WTC11 (cell line): ENCODE measurements at regions not wholly inside any gene's neighbourhood (a gene's known extent, or its start where the extent isn't known, plus 50 kb on each side); places are given as distances from the start of the nearest gene placed in this dataset.

Source experiments
- ATAC-seq: fragments of 200-7000 bp; cut with Tn5 transposase; 2 replicates; pipeline ENCODE4 v1.10.0; 2021; ENCODE audit warnings: mild to moderate bottlenecking, moderate library complexity
- CTCF ChIA-PET: fragments of 300-600 bp; sonication (Branson Sonifier 250); formaldehyde crosslinking; loops from one replicate; lab custom pipeline; 2021; ENCODE audit warnings: antibody characterized with exemption; lab: Charles Lee
- POLR2A ChIA-PET: fragments of 350-600 bp; sonication (Branson Sonifier 250); formaldehyde crosslinking; loops from one replicate; lab custom pipeline; 2021; ENCODE audit warnings: antibody characterized with exemption; lab: Charles Lee
- DNase-seq: peaks from one replicate; pipeline ENCODE4 v3.0.0; 2021; ENCODE audit warnings: low spot score
- H3K27ac Mint-ChIP-seq: 2 replicates; pipeline ENCODE4 v1.8.0; 2021; ENCODE audit warnings: mixed read lengths
- H3K27me3 Mint-ChIP-seq: 2 replicates; pipeline ENCODE4 v1.8.0; 2021; ENCODE audit warnings: low read depth, mild to moderate bottlenecking, moderate library complexity, mixed read lengths
- H3K36me3 Mint-ChIP-seq: 2 replicates; pipeline ENCODE4 v1.8.0; 2021; ENCODE audit warnings: mixed read lengths
- H3K4me1 Mint-ChIP-seq: 2 replicates; pipeline ENCODE4 v1.8.0; 2022; ENCODE audit warnings: mixed read lengths
- H3K4me3 Mint-ChIP-seq: 2 replicates; pipeline ENCODE4 v1.8.0; 2021; ENCODE audit warnings: mild to moderate bottlenecking, moderate library complexity, mixed read lengths
- H3K9me3 Mint-ChIP-seq: 2 replicates; pipeline ENCODE4 v1.8.0; 2021; ENCODE audit warnings: mixed read lengths
- AR ChIP-seq: fragments of 250-450 bp; sonication (Bioruptor Pico); IDR thresholded peaks from 2 replicates; pipeline ENCODE4 v1.9.0; 2021; ENCODE audit warnings: mild to moderate bottlenecking
- ATF3 ChIP-seq: sonication (generic); formaldehyde crosslinking; conservative IDR thresholded peaks from 2 replicates; pipeline ENCODE4 v1.8.1; 2022; ENCODE audit warnings: mild to moderate bottlenecking, missing genetic modification reagents
- CBFB ChIP-seq: sonication (generic); formaldehyde crosslinking; IDR thresholded peaks from 2 replicates; pipeline ENCODE4 v1.8.1; 2022; ENCODE audit warnings: mild to moderate bottlenecking, low read depth, missing genetic modification reagents
- FOXP4 ChIP-seq: sonication (generic); formaldehyde crosslinking; IDR thresholded peaks from 2 replicates; pipeline ENCODE4 v1.8.0; 2022; ENCODE audit warnings: mild to moderate bottlenecking, missing genetic modification reagents
- HMGXB4 ChIP-seq: sonication (generic); formaldehyde crosslinking; IDR thresholded peaks from 2 replicates; pipeline ENCODE4 v1.8.1; 2023; ENCODE audit warnings: mild to moderate bottlenecking, moderate library complexity, missing genetic modification reagents
- IRF2 ChIP-seq: sonication (generic); formaldehyde crosslinking; IDR thresholded peaks from 2 replicates; pipeline ENCODE4 v1.8.0; 2022; ENCODE audit warnings: low read depth, missing genetic modification reagents, borderline replicate concordance
- JUN ChIP-seq: sonication (generic); formaldehyde crosslinking; IDR thresholded peaks from 2 replicates; pipeline ENCODE4 v1.8.0; 2023; ENCODE audit warnings: mild to moderate bottlenecking, missing genetic modification reagents
- MYBL2 ChIP-seq: sonication (generic); formaldehyde crosslinking; IDR thresholded peaks from 2 replicates; pipeline ENCODE4 v1.8.1; 2023; ENCODE audit warnings: mild to moderate bottlenecking, moderate library complexity, missing genetic modification reagents
- NFE2L1 ChIP-seq: sonication (generic); formaldehyde crosslinking; IDR thresholded peaks from 2 replicates; pipeline ENCODE4 v1.8.1; 2023; ENCODE audit warnings: missing genetic modification reagents
- NFYB ChIP-seq: sonication (generic); formaldehyde crosslinking; conservative IDR thresholded peaks from 2 replicates; pipeline ENCODE4 v1.8.0; 2022; ENCODE audit warnings: low read depth, missing genetic modification reagents
- OVOL2 ChIP-seq: fragments of 250-450 bp; sonication (Bioruptor Pico); IDR thresholded peaks from 2 replicates; pipeline ENCODE4 v1.9.0; 2021; ENCODE audit warnings: mild to moderate bottlenecking, borderline replicate concordance
- TCF7 ChIP-seq: sonication (generic); formaldehyde crosslinking; IDR thresholded peaks from 2 replicates; pipeline ENCODE4 v1.8.0; 2022; ENCODE audit warnings: mild to moderate bottlenecking, low read depth, missing genetic modification reagents, moderate library complexity
- TEAD1 ChIP-seq: sonication (generic); formaldehyde crosslinking; IDR thresholded peaks from 2 replicates; pipeline ENCODE4 v1.8.0; 2022; ENCODE audit warnings: mild to moderate bottlenecking, missing genetic modification reagents
- ZNF219 ChIP-seq: sonication (generic); formaldehyde crosslinking; IDR thresholded peaks from 2 replicates; pipeline ENCODE4 v1.8.0; 2023; ENCODE audit warnings: missing genetic modification reagents, mild to moderate bottlenecking, borderline replicate concordance
- ZNF263 ChIP-seq: sonication (generic); formaldehyde crosslinking; IDR thresholded peaks from 2 replicates; pipeline ENCODE4 v1.8.1; 2022; ENCODE audit warnings: low read depth, mild to moderate bottlenecking, moderate library complexity, missing genetic modification reagents
- ZNF317 ChIP-seq: sonication (generic); formaldehyde crosslinking; IDR thresholded peaks from 2 replicates; pipeline ENCODE4 v1.8.1; 2023; ENCODE audit warnings: low read depth, mild to moderate bottlenecking, moderate library complexity, missing genetic modification reagents, borderline replicate concordance
- ZNF423 ChIP-seq: fragments of 250-450 bp; sonication (Bioruptor Pico); IDR thresholded peaks from 2 replicates; pipeline ENCODE4 v2.1.2; 2022; ENCODE audit warnings: mild to moderate bottlenecking, moderate library complexity
- TF ChIP-seq, protein P1 (sequence below): fragments of 250-450 bp; sonication (Bioruptor Pico); IDR thresholded peaks from 2 replicates; pipeline ENCODE4 v1.9.0; 2021; ENCODE audit warnings: mild to moderate bottlenecking
- TF ChIP-seq, protein P2 (sequence below): sonication (generic); formaldehyde crosslinking; IDR thresholded peaks from 2 replicates; pipeline ENCODE4 v1.8.1; 2023; ENCODE audit warnings: mild to moderate bottlenecking, missing genetic modification reagents, moderate library complexity
- TF ChIP-seq, protein P3 (sequence below): sonication (generic); formaldehyde crosslinking; IDR thresholded peaks from 2 replicates; pipeline ENCODE4 v1.8.0; 2022; ENCODE audit warnings: mild to moderate bottlenecking, missing genetic modification reagents
- TF ChIP-seq, protein P4 (sequence below): fragments of 250-450 bp; sonication (Bioruptor Pico); IDR thresholded peaks from 2 replicates; pipeline ENCODE4 v2.1.2; 2022; ENCODE audit warnings: mild to moderate bottlenecking, moderate library complexity

- ATAC-seq (no peak), DNase-seq (no peak)
- no peak overlapping the region for H3K4me3 Mint-ChIP-seq
- H3K27me3 Mint-ChIP-seq: no peaks in the 10 kb centered on the region
- ChIA-PET CTCF (interaction anchor here (1.3 kb wide), 1 partner anchor 39 kb away, joined by 3 read pairs; no protein-coding TSS in a partner anchor), POLR2A (no interaction called here)
- H3K36me3 Mint-ChIP-seq: no peaks in the 10 kb centered on the region
- peaks cover 5% of the 10 kb centered on the region for H3K9me3 Mint-ChIP-seq
- TF ChIP-seq TCF7 (CRISPR knock-in tag): no peak
- TF ChIP-seq NFE2L1 (CRISPR knock-in tag): no peak
- no peak for TF ChIP-seq TEAD1 (CRISPR knock-in tag)
- TF ChIP-seq ZNF317 (CRISPR knock-in tag): no peak
- TF ChIP-seq NFYB (CRISPR knock-in tag): no peak
- no peak for TF ChIP-seq IRF2
- TF ChIP-seq, protein P1, sequence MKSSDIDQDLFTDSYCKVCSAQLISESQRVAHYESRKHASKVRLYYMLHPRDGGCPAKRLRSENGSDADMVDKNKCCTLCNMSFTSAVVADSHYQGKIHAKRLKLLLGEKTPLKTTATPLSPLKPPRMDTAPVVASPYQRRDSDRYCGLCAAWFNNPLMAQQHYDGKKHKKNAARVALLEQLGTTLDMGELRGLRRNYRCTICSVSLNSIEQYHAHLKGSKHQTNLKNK (CRISPR knock-in tag): no peak
- TF ChIP-seq ZNF423: no peak
- TF ChIP-seq ZNF263: no peak
- TF ChIP-seq ATF3: no peak
- TF ChIP-seq, all 79 proteins: peak for 0
- Mint-ChIP-seq H3K27ac (no peak overlapping the region), H3K4me1 (no peaks in the 10 kb centered on the region)
Measured at GRCh38 chr4:177008071-177008835, 215.5 kb upstream of the VEGFC start.

- Mint-ChIP-seq H3K9me3 (peaks cover 10% of the 10 kb centered on the region), H3K4me1 (no peaks in the 10 kb centered on the region), H3K36me3 (no peaks in the 10 kb centered on the region), H3K27ac (no peak overlapping the region), H3K4me3 (no peak overlapping the region), H3K27me3 (no peaks in the 10 kb centered on the region)
- DNase-seq: no peak
- TF ChIP-seq, protein P2, sequence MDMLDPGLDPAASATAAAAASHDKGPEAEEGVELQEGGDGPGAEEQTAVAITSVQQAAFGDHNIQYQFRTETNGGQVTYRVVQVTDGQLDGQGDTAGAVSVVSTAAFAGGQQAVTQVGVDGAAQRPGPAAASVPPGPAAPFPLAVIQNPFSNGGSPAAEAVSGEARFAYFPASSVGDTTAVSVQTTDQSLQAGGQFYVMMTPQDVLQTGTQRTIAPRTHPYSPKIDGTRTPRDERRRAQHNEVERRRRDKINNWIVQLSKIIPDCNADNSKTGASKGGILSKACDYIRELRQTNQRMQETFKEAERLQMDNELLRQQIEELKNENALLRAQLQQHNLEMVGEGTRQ (CRISPR knock-in tag): no peak
- ChIA-PET CTCF (interaction anchor here (1.3 kb wide), 1 partner anchor 38 kb away, joined by 3 read pairs; no protein-coding TSS in a partner anchor), POLR2A (no interaction called here)
- ATAC-seq: no peak
Measured at GRCh38 chr4:177008836-177009501, 216.2 kb upstream of the VEGFC start.

DNA sequence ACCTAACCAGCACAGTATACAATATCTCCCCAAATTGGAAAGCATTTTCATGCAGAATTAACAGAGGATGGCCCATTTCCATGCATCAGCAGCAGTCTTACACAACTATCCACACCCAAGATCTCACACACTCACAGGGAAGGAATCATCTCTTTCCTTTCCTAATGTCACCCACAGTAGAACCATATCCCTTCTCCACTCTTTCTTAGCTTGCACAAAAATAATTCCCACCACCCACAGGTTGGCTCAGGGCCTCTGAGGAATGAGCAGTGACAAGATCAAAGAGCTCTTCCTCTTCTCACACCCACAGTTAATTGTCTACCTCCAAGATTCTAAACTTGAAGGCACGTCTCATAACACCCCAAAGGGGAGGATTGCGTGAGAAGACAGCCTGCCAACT is 217.7 kb upstream of the VEGFC start:
- Mint-ChIP-seq H3K9me3 (peaks cover 10% of the 10 kb centered on the region), H3K27me3 (no peaks in the 10 kb centered on the region), H3K27ac (no peak overlapping the region), H3K36me3 (no peaks in the 10 kb centered on the region), H3K4me1 (no peaks in the 10 kb centered on the region), H3K4me3 (no peak overlapping the region)
- CTCF ChIA-PET: no interaction called here
- ATAC-seq: no peak
- no peak for DNase-seq
- POLR2A ChIA-PET: no interaction called here
- TF ChIP-seq, protein P3, sequence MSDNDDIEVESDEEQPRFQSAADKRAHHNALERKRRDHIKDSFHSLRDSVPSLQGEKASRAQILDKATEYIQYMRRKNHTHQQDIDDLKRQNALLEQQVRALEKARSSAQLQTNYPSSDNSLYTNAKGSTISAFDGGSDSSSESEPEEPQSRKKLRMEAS: no peak
- no peak for TF ChIP-seq JUN
- no peak for TF ChIP-seq CBFB (CRISPR knock-in tag)
- TF ChIP-seq ZNF219: no peak
- no peak for TF ChIP-seq OVOL2 (CRISPR knock-in tag)
- TF ChIP-seq, protein P4, sequence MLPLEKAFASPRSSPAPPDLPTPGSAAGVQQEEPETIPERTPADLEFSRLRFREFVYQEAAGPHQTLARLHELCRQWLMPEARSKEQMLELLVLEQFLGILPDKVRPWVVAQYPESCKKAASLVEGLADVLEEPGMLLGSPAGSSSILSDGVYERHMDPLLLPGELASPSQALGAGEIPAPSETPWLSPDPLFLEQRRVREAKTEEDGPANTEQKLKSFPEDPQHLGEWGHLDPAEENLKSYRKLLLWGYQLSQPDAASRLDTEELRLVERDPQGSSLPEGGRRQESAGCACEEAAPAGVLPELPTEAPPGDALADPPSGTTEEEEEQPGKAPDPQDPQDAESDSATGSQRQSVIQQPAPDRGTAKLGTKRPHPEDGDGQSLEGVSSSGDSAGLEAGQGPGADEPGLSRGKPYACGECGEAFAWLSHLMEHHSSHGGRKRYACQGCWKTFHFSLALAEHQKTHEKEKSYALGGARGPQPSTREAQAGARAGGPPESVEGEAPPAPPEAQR (CRISPR knock-in tag): no peak
- no peak for TF ChIP-seq ZNF317 (CRISPR knock-in tag)
- TF ChIP-seq IRF2: no peak
- no peak for TF ChIP-seq FOXP4 (CRISPR knock-in tag)
- no peak for TF ChIP-seq HMGXB4
- TF ChIP-seq MYBL2: no peak
- no peak for TF ChIP-seq AR
